NB4 (cell line): ENCODE measurements at regions not wholly inside any gene's neighbourhood (a gene's known extent, or its start where the extent isn't known, plus 50 kb on each side); places are given as distances from the start of the nearest gene placed in this dataset.

Experiments
- CTCF ChIP-seq: IDR thresholded peaks from one replicate; pipeline ENCODE4 v1.5.1; 2012; ENCODE audit warnings: low read depth, low read length
- MAX ChIP-seq: IDR thresholded peaks from 2 replicates; pipeline ENCODE4 v1.6.1; 2011; ENCODE audit warnings: low read depth, low read length
- MYC ChIP-seq: IDR thresholded peaks from 2 replicates; pipeline ENCODE4 v1.6.1; 2011; ENCODE audit warnings: low read depth, low read length
- POLR2A ChIP-seq: IDR thresholded peaks from 2 replicates; pipeline ENCODE4 v1.6.1; 2011; ENCODE audit warnings: mild to moderate bottlenecking; ENCODE audit not compliant: insufficient read length; ENCODE audit errors: extremely low read depth

DNA sequence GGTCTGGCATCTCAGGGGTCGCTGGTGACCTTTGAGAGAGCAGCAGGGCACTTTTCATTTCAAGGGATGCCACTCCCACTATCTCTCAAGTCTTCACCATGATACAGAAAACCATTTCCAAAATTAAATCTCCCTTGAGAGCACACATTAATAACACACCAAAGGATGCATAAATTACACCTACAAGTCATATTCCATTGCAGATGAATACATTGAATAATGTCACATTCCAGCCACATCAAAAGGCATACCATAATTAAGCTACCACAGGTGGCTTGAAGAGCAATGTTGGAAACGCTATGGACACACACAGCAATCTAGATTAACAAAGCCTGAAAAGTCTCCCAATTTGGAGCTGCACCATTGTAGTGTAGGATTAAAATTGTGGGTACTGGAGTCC is 353.3 kb upstream of the ZMIZ1 start:
- TF ChIP-seq CTCF (no peak), MYC (no peak), MAX (no peak), POLR2A (no peak)
